Activated effector memory CD4-positive, alpha-beta T cell treated with anti-CD3 and anti-CD28 coated beads, Interleukin-2, amount 50 U/mL, for 16 hours (primary cell): ENCODE measurements at regions not wholly inside any gene's neighbourhood (a gene's known extent, or its start where the extent isn't known, plus 50 kb on each side); places are given as distances from the start of the nearest gene placed in this dataset.

ENCODE experiments used
- DNase-seq: peaks from one replicate; pipeline ENCODE4 v3.0.0-alpha.2; 2020

- DNase-seq: no peak
Measured at GRCh38 chrX:41973208-41973607, 49.9 kb upstream of the CASK start.
